ENCODE measurements at regions not wholly inside any gene's neighbourhood (a gene's known extent, or its start where the extent isn't known, plus 50 kb on each side); places are given as distances from the start of the nearest gene placed in this dataset.

DNA sequence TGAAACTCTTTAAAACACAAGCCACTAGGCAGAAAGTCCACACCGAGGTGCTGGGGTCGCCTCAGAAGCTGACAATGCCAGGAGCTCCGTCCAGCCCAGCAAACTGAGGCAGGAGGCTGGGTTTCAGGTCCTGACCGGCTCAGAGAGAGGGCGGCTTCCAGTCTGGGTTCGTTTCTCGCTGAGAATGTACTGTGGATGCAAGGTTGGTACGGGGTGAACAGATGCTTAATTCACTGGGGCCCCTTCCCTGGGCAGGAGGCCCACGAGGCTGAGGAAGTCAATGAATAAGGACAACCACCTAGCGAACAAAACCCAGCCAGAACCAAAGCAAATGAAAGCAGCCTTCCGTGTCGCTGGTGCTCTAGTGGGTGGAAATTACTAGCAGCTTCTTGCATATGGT, 142.0 kb downstream of the RTP5 start:
- no peaks in the 10 kb centered on the region for H3K4me1 Mint-ChIP-seq
- H3K4me3 Mint-ChIP-seq, result no peak overlapping the region
- peaks cover 11% of the 10 kb centered on the region for H3K27me3 Mint-ChIP-seq (ENCODE audit: low read depth, poor library complexity)
- no peaks in the 10 kb centered on the region for H3K36me3 Mint-ChIP-seq (ENCODE audit: low read depth)
- DNase-seq, result no peak
- TF ChIP-seq, protein P1, sequence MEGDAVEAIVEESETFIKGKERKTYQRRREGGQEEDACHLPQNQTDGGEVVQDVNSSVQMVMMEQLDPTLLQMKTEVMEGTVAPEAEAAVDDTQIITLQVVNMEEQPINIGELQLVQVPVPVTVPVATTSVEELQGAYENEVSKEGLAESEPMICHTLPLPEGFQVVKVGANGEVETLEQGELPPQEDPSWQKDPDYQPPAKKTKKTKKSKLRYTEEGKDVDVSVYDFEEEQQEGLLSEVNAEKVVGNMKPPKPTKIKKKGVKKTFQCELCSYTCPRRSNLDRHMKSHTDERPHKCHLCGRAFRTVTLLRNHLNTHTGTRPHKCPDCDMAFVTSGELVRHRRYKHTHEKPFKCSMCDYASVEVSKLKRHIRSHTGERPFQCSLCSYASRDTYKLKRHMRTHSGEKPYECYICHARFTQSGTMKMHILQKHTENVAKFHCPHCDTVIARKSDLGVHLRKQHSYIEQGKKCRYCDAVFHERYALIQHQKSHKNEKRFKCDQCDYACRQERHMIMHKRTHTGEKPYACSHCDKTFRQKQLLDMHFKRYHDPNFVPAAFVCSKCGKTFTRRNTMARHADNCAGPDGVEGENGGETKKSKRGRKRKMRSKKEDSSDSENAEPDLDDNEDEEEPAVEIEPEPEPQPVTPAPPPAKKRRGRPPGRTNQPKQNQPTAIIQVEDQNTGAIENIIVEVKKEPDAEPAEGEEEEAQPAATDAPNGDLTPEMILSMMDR (IDR thresholded peaks at IDR 0.05), result no peak
- no peaks in the 10 kb centered on the region for H3K9me3 Mint-ChIP-seq
- peak overlapping the region; percentile 91 for H3K27ac Mint-ChIP-seq

- H3K27ac Mint-ChIP-seq, result peak overlapping the region; percentile 91
Measured at GRCh38 chr2:242011991-242012764, 142.6 kb downstream of the RTP5 start.

GRCh38 chr2:242012956-242013764, 143.6 kb downstream of the RTP5 start:
- peak overlapping the region; percentile 86 for H3K27ac Mint-ChIP-seq

More at GRCh38 chr2:242011991-242012764, 142.6 kb downstream of the RTP5 start:
- DNase-seq, result no peak
- H3K27me3 Mint-ChIP-seq (ENCODE audit: low read depth, poor library complexity), result peaks cover 13% of the 10 kb centered on the region
- no peaks in the 10 kb centered on the region for H3K36me3 Mint-ChIP-seq (ENCODE audit: low read depth)
- no peaks in the 10 kb centered on the region for H3K4me1 Mint-ChIP-seq
- H3K4me3 Mint-ChIP-seq, result no peak overlapping the region
- H3K9me3 Mint-ChIP-seq, result no peaks in the 10 kb centered on the region
- TF ChIP-seq, protein P1 (IDR thresholded peaks at IDR 0.05), result no peak

GRCh38 chr2:242013771-242014170, 144.2 kb downstream of the RTP5 start:
- H3K27ac Mint-ChIP-seq, result no peak overlapping the region
- no peak overlapping the region for H3K4me3 Mint-ChIP-seq
- no peaks in the 10 kb centered on the region for H3K36me3 Mint-ChIP-seq (ENCODE audit: low read depth)
- H3K9me3 Mint-ChIP-seq, result no peaks in the 10 kb centered on the region
- DNase-seq, result no peak
- TF ChIP-seq, protein P1 (IDR thresholded peaks at IDR 0.05), result no peak
- H3K27me3 Mint-ChIP-seq (ENCODE audit: low read depth, poor library complexity), result peaks cover 14% of the 10 kb centered on the region
- H3K4me1 Mint-ChIP-seq, result no peaks in the 10 kb centered on the region

More at GRCh38 chr2:242012956-242013764, 143.6 kb downstream of the RTP5 start:
- Mint-ChIP-seq H3K9me3 (no peaks in the 10 kb centered on the region), H3K4me1 (no peaks in the 10 kb centered on the region), H3K27me3 (ENCODE audit: low read depth, poor library complexity) (peaks cover 13% of the 10 kb centered on the region), H3K36me3 (ENCODE audit: low read depth) (no peaks in the 10 kb centered on the region), H3K4me3 (no peak overlapping the region)
- DNase-seq, result no peak
- TF ChIP-seq, protein P1 (IDR thresholded peaks at IDR 0.05), result no peak

DNA sequence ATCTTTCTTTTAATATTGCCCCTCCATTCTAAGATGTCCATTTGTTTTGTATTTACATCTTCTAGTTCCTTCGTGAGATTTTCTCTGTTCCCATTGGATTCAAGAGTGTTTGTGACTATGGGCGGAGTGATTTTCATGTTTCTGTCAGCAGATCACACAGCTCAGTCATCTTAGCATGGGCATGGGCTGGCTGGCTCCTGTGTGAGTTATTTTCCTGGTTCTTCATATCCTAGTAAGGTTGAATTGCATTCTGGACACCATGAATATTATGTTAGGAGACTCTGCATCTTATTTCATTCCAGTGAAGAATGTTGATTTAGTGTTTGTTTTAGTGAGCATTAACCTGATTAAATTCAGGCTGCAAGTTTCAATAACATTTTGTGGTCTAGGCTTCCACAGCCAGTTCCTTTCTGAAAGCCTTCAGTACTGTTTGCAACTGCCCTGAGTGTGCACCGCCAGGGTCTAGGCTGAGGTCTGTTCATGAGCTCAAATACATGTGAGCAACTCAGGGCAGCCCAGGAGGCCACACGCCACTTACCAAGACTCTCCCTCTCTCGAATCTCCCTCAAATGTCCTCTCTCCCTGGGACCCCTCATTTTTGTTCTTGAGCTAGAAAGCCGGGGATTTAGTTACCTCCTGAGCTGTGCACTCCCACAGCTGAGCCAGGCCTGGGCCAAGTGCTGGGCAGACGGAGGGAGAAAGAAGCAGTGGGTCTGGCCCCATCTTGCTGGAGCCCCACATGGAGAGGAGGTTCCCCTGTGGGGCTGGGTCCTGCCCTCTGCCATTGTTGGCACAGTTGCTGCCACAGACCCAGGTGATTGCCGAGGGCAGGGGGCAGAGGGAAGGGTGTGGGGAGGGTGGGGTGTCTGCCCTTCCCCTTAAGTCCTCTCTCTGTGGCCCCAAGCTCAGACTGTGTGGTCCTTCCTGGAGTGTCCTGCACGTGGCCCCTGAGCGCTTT, 145.9 kb downstream of the RTP5 start:
- no peak for DNase-seq
- no peak overlapping the region for H3K27ac Mint-ChIP-seq
- no peak overlapping the region for H3K4me3 Mint-ChIP-seq

More for the DNA sequence above, 145.9 kb downstream of the RTP5 start:
- Mint-ChIP-seq H3K36me3 (ENCODE audit: low read depth) (no peaks in the 10 kb centered on the region), H3K27me3 (ENCODE audit: low read depth, poor library complexity) (peaks cover 22% of the 10 kb centered on the region), H3K9me3 (no peaks in the 10 kb centered on the region), H3K4me1 (no peaks in the 10 kb centered on the region)
- TF ChIP-seq, protein P1 (IDR thresholded peaks at IDR 0.05), result no peak

All from nephron progenitor cell (in vitro differentiated cells).